Prostate gland (tissue), 2 donors: ENCODE measurements at regions not wholly inside any gene's neighbourhood (a gene's known extent, or its start where the extent isn't known, plus 50 kb on each side); places are given as distances from the start of the nearest gene placed in this dataset.

Experiments
- DNase-seq: peaks from one replicate; pipeline ENCODE4 v3.0.0-alpha.2; 2019; ENCODE audit warnings: low spot score
- H3K27ac ChIP-seq, 2 donors: fragments of 200-600 bp; sonication (generic); 2 replicates each; pipeline ENCODE4 v1.5.1; 2017 to 2019
- H3K27me3 ChIP-seq: fragments of 200-600 bp; sonication (generic); replicated peaks from 2 replicates; pipeline ENCODE4 v1.5.1; 2019; ENCODE audit not compliant: insufficient read depth
- H3K36me3 ChIP-seq, 2 donors: fragments of 200-600 bp; sonication (generic); 1 replicate in 1 of 2; 2 replicates in 1 of 2; pipeline versions ENCODE4 v1.5.1 to v1.8.1; 2017 to 2019
- H3K4me1 ChIP-seq: fragments of 200-600 bp; sonication (generic); replicated peaks from 2 replicates; pipeline ENCODE4 v1.5.1; 2019
- H3K4me3 ChIP-seq, 2 donors: fragments of 200-600 bp; sonication (generic); 2 replicates each; pipeline ENCODE4 v1.5.1; 2017 to 2019
- H3K9me3 ChIP-seq: fragments of 200-600 bp; sonication (generic); 2 replicates; pipeline ENCODE4 v1.5.1; 2017
- POLR2A ChIP-seq: fragments of 450-650 bp; IDR thresholded peaks from one replicate; pipeline ENCODE4 v1.6.1; 2016; ENCODE audit warnings: antibody characterized with exemption, mild to moderate bottlenecking
- POLR2AphosphoS5 ChIP-seq: sonication (generic); formaldehyde crosslinking; IDR thresholded peaks from one replicate; pipeline ENCODE4 v1.6.1; 2017; ENCODE audit warnings: antibody characterized with exemption
- WGBS: methylation state at CpG from one replicate; pipeline ENCODE4 v1.1.5; 2018; 5-methylcytosine and 5-hydroxymethylcytosine counted together
- intact Hi-C: fragments of 100-400 bp; cut with DNase I; formaldehyde crosslinking; loops from one replicate; pipeline ENCODE4 v1.14.2; 2022
- TF ChIP-seq, protein P1 (sequence below), 4 experiments: fragments of 200-600 bp in 2 of 4; fragments of 450-650 bp in 2 of 4; sonication (generic) in 2 of 4; IDR thresholded peaks; 1 replicate in 3 of 4; 2 replicates in 1 of 4; pipeline ENCODE4 v1.5.1; 2016 to 2019; ENCODE audit warnings: antibody characterized with exemption in 4 of 4, mild to moderate bottlenecking in 2 of 4, moderate library complexity in 2 of 4

DNA sequence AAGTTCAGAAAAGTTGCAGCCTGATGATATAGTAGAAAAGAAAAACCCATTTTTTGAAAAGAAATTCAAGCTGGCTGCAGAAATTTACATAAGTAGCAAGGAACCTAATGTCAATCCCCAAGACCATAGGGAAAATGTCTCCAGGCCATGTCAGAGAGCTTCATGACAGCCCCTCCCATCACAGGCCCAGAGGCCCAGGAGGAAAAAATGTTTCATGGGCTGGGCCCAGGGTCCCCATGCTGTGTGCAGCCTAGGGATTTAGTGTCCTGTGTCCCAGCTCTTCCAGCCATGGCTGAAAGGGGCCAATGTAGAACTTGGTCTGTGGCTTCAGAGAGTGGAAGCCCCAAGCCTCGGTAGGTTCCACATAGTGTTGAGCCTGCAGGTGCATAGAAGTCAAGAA, 220.3 kb downstream of the CSNK1G3 start:
- intact Hi-C loops = no loop called here
- DNase-seq = no peak
- Histone ChIP-seq H3K27me3 (no peaks in the 10 kb centered on the region), H3K4me1 (no peaks in the 10 kb centered on the region), H3K36me3 (no peaks in the 10 kb centered on the region), H3K4me3 (no peak overlapping the region), H3K27ac (no peak overlapping the region), H3K9me3 (no peaks in the 10 kb centered on the region)
- TF ChIP-seq, protein P1, sequence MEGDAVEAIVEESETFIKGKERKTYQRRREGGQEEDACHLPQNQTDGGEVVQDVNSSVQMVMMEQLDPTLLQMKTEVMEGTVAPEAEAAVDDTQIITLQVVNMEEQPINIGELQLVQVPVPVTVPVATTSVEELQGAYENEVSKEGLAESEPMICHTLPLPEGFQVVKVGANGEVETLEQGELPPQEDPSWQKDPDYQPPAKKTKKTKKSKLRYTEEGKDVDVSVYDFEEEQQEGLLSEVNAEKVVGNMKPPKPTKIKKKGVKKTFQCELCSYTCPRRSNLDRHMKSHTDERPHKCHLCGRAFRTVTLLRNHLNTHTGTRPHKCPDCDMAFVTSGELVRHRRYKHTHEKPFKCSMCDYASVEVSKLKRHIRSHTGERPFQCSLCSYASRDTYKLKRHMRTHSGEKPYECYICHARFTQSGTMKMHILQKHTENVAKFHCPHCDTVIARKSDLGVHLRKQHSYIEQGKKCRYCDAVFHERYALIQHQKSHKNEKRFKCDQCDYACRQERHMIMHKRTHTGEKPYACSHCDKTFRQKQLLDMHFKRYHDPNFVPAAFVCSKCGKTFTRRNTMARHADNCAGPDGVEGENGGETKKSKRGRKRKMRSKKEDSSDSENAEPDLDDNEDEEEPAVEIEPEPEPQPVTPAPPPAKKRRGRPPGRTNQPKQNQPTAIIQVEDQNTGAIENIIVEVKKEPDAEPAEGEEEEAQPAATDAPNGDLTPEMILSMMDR (IDR thresholded peaks at IDR 0.05) = no peak
- TF ChIP-seq POLR2AphosphoS5 = no peak
- TF ChIP-seq POLR2A = no peak
- WGBS = 92% methylated on average over 1 of the region's 1 CpG

DNA sequence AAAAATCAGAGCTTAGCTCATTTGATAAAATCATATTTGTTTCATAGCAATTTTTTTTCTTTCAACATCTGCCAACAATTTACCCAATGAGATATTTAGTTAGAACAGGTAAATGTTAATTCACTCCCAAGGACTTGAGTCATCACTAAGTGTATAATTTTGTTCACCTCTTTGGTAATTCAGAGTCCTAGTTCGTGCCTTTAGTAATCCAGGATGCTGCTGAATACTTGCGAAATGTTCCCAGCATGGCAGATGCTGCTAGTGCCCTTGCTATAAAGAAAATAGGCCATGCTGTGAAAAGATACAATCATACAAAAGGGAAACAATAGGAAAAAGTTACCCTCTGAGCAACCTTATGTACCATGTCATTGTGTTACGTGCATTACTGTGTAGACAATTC, 210.5 kb downstream of the CSNK1G3 start:
- H3K27me3 ChIP-seq = no peaks in the 10 kb centered on the region
- intact Hi-C loops = no loop called here
- no peak for DNase-seq
- no peaks in the 10 kb centered on the region for H3K9me3 ChIP-seq
- H3K27ac ChIP-seq = no peak overlapping the region
- H3K4me1 ChIP-seq = no peaks in the 10 kb centered on the region
- H3K36me3 ChIP-seq = no peaks in the 10 kb centered on the region
- 100% methylated on average over 3 of the region's 3 CpGs for WGBS
- no peak overlapping the region for H3K4me3 ChIP-seq
- TF ChIP-seq POLR2AphosphoS5 = no peak
- TF ChIP-seq, protein P1 (IDR thresholded peaks at IDR 0.05) = no peak
- no peak for TF ChIP-seq POLR2A

DNA sequence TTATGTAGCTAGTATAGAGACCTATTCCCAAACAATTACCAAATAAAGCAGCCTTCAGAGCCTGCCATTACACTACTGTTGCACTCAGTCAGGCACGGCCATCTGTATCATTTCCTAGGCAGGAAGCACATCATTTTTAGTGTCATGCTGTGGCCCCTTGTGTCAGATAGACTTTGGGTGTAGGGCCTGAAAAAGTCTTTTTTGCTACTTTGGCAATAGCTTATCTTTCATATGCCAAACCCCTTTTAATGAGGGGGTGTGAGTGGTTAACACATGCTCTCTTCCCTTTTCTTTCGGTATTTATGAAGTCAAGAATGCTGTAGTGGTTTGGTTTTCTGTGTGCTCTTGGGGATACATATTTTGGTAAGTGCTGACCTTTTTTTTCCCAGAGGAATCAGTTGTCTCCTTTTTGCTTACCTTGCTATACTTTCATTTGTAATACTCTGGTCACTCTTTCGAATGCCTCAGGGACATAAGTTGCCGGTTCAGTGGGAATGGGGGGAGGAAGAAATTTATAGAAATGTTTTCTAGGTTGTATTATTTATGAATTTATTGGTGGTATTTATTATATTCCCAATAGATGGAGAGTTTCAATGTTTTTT, 209.8 kb downstream of the CSNK1G3 start:
- no peak for TF ChIP-seq POLR2A
- TF ChIP-seq, protein P1 (IDR thresholded peaks at IDR 0.05) = no peak
- TF ChIP-seq POLR2AphosphoS5 = no peak
- no peak for DNase-seq
- Histone ChIP-seq H3K4me3 (no peak overlapping the region), H3K9me3 (no peaks in the 10 kb centered on the region), H3K4me1 (no peaks in the 10 kb centered on the region), H3K27me3 (no peaks in the 10 kb centered on the region), H3K36me3 (no peaks in the 10 kb centered on the region), H3K27ac (no peak overlapping the region)
- 80% methylated on average over 4 of the region's 4 CpGs for WGBS
- intact Hi-C loops = no loop called here

DNA sequence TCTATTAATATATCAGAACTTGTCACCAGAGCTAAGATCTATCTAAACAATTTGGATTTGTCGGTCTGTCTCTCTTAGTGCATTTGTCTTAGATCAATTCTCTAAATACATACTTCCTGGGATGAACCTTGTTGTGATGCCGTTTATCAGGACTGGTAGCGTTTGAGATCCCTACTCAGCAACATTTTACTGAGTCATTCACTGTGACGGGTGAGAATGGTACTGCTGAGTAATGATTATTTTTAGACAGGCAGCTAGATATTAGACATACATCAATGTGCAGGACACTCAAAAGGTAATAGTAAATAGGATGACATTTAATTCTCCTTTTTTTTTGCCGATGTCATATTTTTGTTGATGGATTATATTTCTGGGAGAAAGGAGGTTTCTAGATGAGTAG, 209.0 kb downstream of the CSNK1G3 start:
- Histone ChIP-seq H3K27ac (no peak overlapping the region), H3K4me1 (no peaks in the 10 kb centered on the region), H3K4me3 (no peak overlapping the region), H3K27me3 (no peaks in the 10 kb centered on the region), H3K36me3 (no peaks in the 10 kb centered on the region), H3K9me3 (no peaks in the 10 kb centered on the region)
- intact Hi-C loops = no loop called here
- 90% methylated on average over 5 of the region's 5 CpGs for WGBS
- no peak for DNase-seq
- TF ChIP-seq, protein P1 (IDR thresholded peaks at IDR 0.05) = no peak
- TF ChIP-seq POLR2AphosphoS5 (no peak), POLR2A (no peak)

DNA sequence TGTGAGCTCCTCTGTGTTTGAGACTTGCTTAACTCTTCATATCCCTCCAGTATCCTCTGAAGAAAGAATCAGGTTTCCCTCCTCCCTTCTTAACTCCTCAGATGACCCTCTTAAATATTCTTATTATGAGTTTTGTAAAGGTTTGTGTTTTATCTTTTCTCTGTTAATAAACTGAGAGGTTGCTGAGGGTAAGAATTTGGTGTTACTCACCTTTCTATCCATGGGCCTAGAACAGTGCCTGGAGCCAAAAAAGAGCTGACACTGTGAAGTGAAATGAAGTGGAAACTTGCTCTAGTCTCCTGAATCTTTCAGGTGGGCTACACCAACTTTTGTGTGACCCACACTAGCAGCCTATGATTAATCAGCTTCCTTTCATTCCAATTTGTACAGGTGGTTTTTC, 208.4 kb downstream of the CSNK1G3 start:
- Histone ChIP-seq H3K4me3 (no peak overlapping the region), H3K27me3 (no peaks in the 10 kb centered on the region), H3K4me1 (no peaks in the 10 kb centered on the region), H3K27ac (no peak overlapping the region), H3K9me3 (no peaks in the 10 kb centered on the region), H3K36me3 (no peaks in the 10 kb centered on the region)
- no peak for TF ChIP-seq POLR2AphosphoS5
- TF ChIP-seq POLR2A = no peak
- TF ChIP-seq, protein P1 (IDR thresholded peaks at IDR 0.05) = no peak
- no peak for DNase-seq
- intact Hi-C loops = no loop called here
